Left kidney (tissue), 1 donor: ENCODE measurements at regions not wholly inside any gene's neighbourhood (a gene's known extent, or its start where the extent isn't known, plus 50 kb on each side); places are given as distances from the start of the nearest gene placed in this dataset.
"Not testable (repeated sequence)": the region's sequence is repeated elsewhere in the genome, so short reads cannot be mapped to it uniquely, and the experiment has no call there.

Experiments
- DNase-seq: peaks from one replicate; pipeline ENCODE4 v3.0.0-alpha.2; 2013

DNA sequence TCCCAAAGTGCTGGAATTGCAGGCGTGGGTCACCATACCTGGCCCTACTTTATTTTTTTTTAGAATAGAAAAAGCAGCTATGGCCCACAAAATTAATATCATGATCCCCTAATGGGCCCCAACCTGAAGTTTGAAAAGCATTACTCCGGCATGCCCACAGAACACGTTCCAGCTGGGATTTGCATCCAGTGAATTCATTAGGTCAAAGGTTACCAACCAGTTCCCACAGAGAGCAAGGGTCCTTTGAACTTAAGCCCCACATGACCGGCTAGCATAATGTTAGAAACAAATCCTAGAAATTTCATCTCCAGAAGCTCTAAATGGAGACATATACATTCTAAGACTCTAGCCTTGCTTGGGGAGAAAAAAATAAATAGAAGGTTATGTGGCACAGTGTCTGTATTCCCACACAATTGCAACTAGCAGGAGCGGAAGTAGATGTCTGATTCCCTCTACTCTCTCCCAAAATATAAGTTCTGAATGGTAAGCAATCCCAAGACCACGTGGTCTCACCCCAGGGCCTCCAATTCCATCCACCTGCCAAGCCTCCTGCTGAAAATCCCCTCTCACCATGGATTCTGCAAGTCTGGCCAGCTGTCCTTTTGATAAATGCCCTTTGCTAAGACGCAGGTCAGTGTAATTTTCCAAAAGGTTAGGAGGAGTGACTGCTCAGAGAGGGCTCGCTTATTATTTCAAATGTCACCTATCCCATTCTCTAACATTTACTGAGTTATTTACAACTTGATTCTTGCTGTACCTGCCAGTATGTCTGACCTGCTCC is 395.8 kb downstream of the NPIPA8 start:
- no peak for DNase-seq

GRCh38 chr16:17939723-17940122 is 396.8 kb downstream of the NPIPA8 start:
- DNase-seq = no peak

GRCh38 chr16:17939122-17939536 is 397.4 kb downstream of the NPIPA8 start:
- peak; percentile 50 for DNase-seq

GRCh38 chr16:17938546-17938945 is 398.0 kb downstream of the NPIPA8 start:
- no peak for DNase-seq

- no peak for DNase-seq
Observed at GRCh38 chr16:17936766-17937402, 399.7 kb downstream of the NPIPA8 start.

GRCh38 chr16:17930280-17930679 is 406.3 kb downstream of the NPIPA8 start:
- no peak for DNase-seq

GRCh38 chr16:17926866-17927399 is 409.6 kb downstream of the NPIPA8 start:
- DNase-seq = no peak

DNA sequence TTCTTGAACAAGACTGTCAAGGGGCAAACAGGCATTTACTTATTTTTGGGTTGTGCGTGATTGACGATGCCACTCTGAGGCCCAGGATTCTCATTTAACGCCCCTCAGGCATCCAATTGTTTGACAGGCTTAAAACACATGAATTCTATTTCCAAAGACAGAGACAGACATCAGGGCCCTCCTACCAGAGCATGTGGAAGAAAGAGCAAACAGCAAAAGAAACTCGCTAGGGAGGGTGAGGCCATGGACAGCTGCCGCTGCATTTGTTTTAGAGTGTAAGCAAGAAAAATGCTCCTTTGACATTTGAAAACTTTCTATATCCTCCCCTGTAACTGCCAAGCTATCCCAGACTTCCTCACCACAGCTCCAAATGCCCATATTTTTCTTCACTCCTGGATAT is 410.1 kb downstream of the NPIPA8 start:
- DNase-seq = no peak

DNA sequence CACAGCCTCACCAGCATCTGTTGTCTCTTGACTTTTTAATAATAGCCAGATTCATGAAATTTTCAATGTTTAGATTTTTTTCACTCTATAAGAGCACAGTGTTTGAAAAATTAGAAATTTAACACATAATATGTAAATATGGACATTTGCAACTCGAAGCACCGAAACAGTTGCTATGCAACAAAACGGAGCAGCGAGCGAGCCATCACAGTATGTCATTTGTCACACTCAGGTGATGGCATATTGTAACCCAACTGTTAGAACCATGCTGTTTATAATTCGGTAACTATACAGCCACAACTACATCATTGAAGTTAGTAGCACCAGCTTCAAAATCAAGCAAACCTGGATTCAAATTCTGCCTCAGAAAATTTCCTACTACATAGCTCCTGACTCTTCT is 410.8 kb downstream of the NPIPA8 start:
- no peak for DNase-seq

GRCh38 chr16:17921357-17921978 is 415.1 kb downstream of the NPIPA8 start:
- DNase-seq = no peak

GRCh38 chr16:17917316-17918019 is 419.1 kb downstream of the NPIPA8 start:
- DNase-seq = no peak

- DNase-seq = no peak
Observed at GRCh38 chr16:17915791-17916190, 420.7 kb downstream of the NPIPA8 start.

GRCh38 chr16:17914168-17914567 is 422.4 kb downstream of the NPIPA8 start:
- no peak for DNase-seq

GRCh38 chr16:17911578-17911977 is 425.0 kb downstream of the NPIPA8 start:
- not testable (repeated sequence) for DNase-seq

- DNase-seq = not testable (repeated sequence)
Observed at GRCh38 chr16:17906626-17907025, 429.9 kb downstream of the NPIPA8 start.

DNA sequence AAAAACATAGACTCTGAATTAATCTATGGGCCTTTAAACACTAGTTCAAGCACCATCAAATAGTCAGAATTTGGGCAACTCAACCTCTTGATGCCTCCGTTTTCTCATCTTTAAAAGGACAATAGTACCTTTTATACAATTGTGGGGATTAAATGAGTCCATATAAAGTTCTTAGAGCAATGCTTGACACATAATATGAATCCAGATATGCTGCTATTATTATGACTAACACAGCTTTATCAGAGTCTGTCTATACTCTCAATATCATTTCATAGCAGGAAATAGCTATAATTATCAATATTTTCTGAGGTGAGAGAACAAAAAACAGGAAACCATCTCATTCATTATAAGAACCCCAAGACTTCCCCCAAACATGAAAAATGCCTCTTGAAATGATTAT is 430.5 kb upstream of the XYLT1 start:
- no peak for DNase-seq

DNA sequence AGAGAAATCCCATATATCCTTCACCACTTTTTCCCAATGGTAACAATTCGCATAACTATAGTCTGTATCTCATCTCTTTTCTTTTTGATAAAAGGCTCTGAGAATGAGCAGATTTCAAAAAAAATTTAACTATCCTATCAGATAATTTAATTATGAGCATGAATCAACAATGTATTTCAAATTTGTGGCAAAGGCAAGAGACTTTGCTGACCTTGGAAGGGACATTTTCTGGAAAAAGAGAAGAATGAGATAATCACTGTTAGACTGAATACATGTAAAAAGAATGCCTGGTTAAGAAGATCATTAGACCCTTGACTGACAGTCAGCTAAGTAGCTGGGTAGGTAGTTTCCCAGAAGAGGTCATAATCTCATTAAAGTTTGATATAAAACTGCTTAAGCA is 428.4 kb upstream of the XYLT1 start:
- DNase-seq = no peak

DNA sequence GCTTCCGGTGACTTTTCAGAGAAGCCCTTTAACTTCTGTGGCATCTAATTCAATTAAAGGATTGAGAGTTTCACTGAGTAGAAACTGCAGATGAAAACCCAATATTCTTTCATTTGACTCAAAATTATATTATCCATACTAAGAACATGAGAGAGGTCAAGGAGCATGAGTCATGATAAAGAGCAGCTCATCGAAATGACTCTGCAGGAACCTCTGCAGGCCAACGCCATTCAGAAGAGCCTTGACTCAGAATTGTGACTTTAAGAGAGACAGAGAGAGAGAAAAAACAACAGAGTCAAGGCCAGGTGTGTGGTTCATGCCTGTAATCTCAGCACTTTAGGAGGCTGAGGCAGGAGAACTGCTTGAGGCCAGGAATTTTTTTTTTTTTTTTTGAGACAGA is 417.2 kb upstream of the XYLT1 start:
- DNase-seq = no peak

DNA sequence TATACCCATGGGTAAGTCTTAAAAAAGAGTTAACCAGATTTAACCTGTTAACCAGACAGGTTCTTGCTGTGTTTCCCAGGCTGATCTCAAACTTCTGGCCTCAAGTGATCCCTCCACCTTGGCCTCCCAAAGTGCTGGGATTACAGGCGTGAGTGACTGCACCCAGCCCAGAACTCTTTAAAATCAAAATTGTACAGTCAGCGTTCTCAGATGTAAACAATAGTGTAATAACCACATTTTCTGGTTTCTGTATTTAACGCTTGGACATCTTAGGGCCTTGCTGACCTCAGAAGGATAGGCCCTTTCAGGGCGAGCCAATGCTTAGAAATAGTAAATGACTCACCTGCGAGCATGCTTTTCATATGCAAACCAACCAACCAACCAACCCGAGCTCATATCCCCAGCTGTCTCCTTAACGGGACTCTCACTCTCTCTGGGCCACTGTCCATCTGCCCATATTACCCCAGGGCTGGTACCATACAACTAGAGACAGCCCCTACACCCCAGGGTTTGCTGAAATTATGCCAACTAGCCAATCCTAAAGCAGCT is 415.0 kb upstream of the XYLT1 start:
- no peak for DNase-seq

DNA sequence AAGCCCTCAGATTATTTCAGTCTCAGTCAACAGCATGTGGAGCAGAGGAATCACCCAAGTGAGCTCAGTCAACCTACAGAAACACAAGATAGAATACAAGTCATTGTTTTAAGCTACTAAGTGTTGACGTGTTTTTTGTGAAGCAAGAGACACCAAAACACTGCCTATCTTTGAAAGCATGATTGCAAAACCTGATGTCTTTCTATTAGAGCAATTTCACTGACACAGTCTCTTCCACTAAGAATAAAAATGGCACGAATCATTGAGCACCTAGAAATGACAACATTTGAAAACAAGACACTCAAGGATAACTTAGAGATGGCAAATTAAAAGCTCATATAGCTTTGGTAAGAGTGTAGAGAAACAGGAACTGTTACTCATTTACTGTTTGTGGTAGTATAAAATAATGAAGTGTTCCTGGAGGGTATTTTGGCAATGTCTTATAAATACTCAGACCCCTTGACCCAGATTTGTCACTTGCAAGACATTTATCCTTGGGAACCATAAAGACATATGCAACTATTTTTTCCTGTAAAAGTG is 407.1 kb upstream of the XYLT1 start:
- DNase-seq = no peak

DNA sequence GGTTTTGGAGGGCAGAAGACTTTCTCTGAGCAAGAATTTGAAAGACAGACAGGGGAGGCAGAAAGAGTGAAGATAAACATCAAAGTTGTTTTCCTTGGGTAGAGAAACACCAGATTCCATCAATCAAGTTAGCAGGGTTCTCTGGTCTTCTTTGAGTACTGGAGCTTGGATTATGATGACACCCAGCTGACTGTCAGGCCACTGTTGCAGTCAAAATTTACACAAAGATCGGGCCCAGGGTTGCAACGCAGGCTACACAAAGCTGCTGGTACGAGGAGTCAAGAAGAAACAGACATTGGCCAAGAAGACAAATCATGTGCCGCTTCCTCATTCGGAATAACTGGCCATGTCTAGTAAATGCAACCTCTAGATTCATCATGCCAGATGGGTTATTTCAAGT is 396.2 kb upstream of the XYLT1 start:
- no peak for DNase-seq

- DNase-seq = no peak
Observed at GRCh38 chr16:17861981-17862479, 391.3 kb upstream of the XYLT1 start.
